ENCODE measurements at regions not wholly inside any gene's neighbourhood (a gene's known extent, or its start where the extent isn't known, plus 50 kb on each side); places are given as distances from the start of the nearest gene placed in this dataset.

GRCh38 chr2:12658310-12658945, 58.3 kb upstream of the TRIB2 start:
- TF ChIP-seq CTCF (IDR thresholded peaks at IDR 0.05) (no peak), POLR2A (IDR thresholded peaks at IDR 0.05) (no peak), EP300 (IDR thresholded peaks at IDR 0.05) (no peak), POLR2AphosphoS5 (IDR thresholded peaks at IDR 0.05) (no peak)
